ENCODE measurements at regions not wholly inside any gene's neighbourhood (a gene's known extent, or its start where the extent isn't known, plus 50 kb on each side); places are given as distances from the start of the nearest gene placed in this dataset.
A peak's percentile ranks its signal among the peaks of the same experiment; 100 is the strongest.
"Not testable (repeated sequence)": the region's sequence is repeated elsewhere in the genome, so short reads cannot be mapped to it uniquely, and the experiment has no call there.

GRCh38 chr2:175709248-175709647, 292.8 kb downstream of the LNPK start:
- no peak overlapping the region for H3K4me3 Mint-ChIP-seq
- H3K27me3 Mint-ChIP-seq (ENCODE audit: low read depth), result peaks cover 19% of the 10 kb centered on the region
- H3K36me3 Mint-ChIP-seq (ENCODE audit: insufficient read depth), result no peaks in the 10 kb centered on the region
- no peaks in the 10 kb centered on the region for H3K4me1 Mint-ChIP-seq (ENCODE audit: low read depth)
- ATAC-seq, result no peak
- DNase-seq, result no peak
- H3K9me3 Mint-ChIP-seq, result peaks cover 4% of the 10 kb centered on the region

GRCh38 chr2:175707322-175707721, 294.7 kb downstream of the LNPK start:
- H3K4me3 Mint-ChIP-seq, result no peak overlapping the region
- H3K9me3 Mint-ChIP-seq, result no peaks in the 10 kb centered on the region
- H3K36me3 Mint-ChIP-seq (ENCODE audit: insufficient read depth), result no peaks in the 10 kb centered on the region

GRCh38 chr2:175704568-175704967, 297.5 kb downstream of the LNPK start:
- H3K4me3 Mint-ChIP-seq; ATAC-seq; H3K4me1 Mint-ChIP-seq (ENCODE audit: low read depth); H3K9me3 Mint-ChIP-seq; H3K36me3 Mint-ChIP-seq (ENCODE audit: insufficient read depth); DNase-seq: not testable (repeated sequence)
- peaks cover 13% of the 10 kb centered on the region for H3K27me3 Mint-ChIP-seq (ENCODE audit: low read depth)

More at GRCh38 chr2:175707322-175707721, 294.7 kb downstream of the LNPK start:
- H3K27me3 Mint-ChIP-seq (ENCODE audit: low read depth), result peaks cover 19% of the 10 kb centered on the region
- DNase-seq (no peak), ATAC-seq (no peak)
- H3K4me1 Mint-ChIP-seq (ENCODE audit: low read depth), result no peaks in the 10 kb centered on the region

GRCh38 chr2:175698061-175698460, 304.0 kb downstream of the LNPK start:
- Mint-ChIP-seq H3K27me3 (ENCODE audit: low read depth) (peaks cover 25% of the 10 kb centered on the region), H3K36me3 (ENCODE audit: insufficient read depth) (no peaks in the 10 kb centered on the region), H3K4me1 (ENCODE audit: low read depth) (no peaks in the 10 kb centered on the region), H3K9me3 (no peaks in the 10 kb centered on the region), H3K4me3 (no peak overlapping the region)
- DNase-seq (no peak), ATAC-seq (no peak)

GRCh38 chr2:175690113-175690837, 311.8 kb downstream of the LNPK start:
- Mint-ChIP-seq H3K4me1 (ENCODE audit: low read depth) (no peaks in the 10 kb centered on the region), H3K27me3 (ENCODE audit: low read depth) (peaks cover 22% of the 10 kb centered on the region), H3K36me3 (ENCODE audit: insufficient read depth) (no peaks in the 10 kb centered on the region), H3K9me3 (no peaks in the 10 kb centered on the region), H3K4me3 (no peak overlapping the region)
- DNase-seq (no peak), ATAC-seq (peak in 1 of 2 donors; percentile 57)

GRCh38 chr2:175688243-175688642, 313.8 kb downstream of the LNPK start:
- H3K4me1 Mint-ChIP-seq (ENCODE audit: low read depth), result no peaks in the 10 kb centered on the region
- peaks cover 16% of the 10 kb centered on the region for H3K27me3 Mint-ChIP-seq (ENCODE audit: low read depth)
- no peaks in the 10 kb centered on the region for H3K36me3 Mint-ChIP-seq (ENCODE audit: insufficient read depth)
- DNase-seq, result no peak
- no peaks in the 10 kb centered on the region for H3K9me3 Mint-ChIP-seq
- no peak overlapping the region for H3K4me3 Mint-ChIP-seq
- ATAC-seq, result no peak

- no peaks in the 10 kb centered on the region for H3K4me1 Mint-ChIP-seq (ENCODE audit: low read depth)
- H3K4me3 Mint-ChIP-seq, result no peak overlapping the region
- ATAC-seq (no peak), DNase-seq (no peak)
- no peaks in the 10 kb centered on the region for H3K9me3 Mint-ChIP-seq
- H3K36me3 Mint-ChIP-seq (ENCODE audit: insufficient read depth), result no peaks in the 10 kb centered on the region
- peaks cover 16% of the 10 kb centered on the region for H3K27me3 Mint-ChIP-seq (ENCODE audit: low read depth)
These were observed 314.6 kb downstream of the LNPK start for GRCh38 chr2:175687465-175687864.

- no peaks in the 10 kb centered on the region for H3K36me3 Mint-ChIP-seq (ENCODE audit: insufficient read depth)
- no peak for ATAC-seq
- H3K27me3 Mint-ChIP-seq (ENCODE audit: low read depth), result peaks cover 15% of the 10 kb centered on the region
- no peaks in the 10 kb centered on the region for H3K9me3 Mint-ChIP-seq
- H3K4me1 Mint-ChIP-seq (ENCODE audit: low read depth), result no peaks in the 10 kb centered on the region
- DNase-seq, result no peak
- no peak overlapping the region for H3K4me3 Mint-ChIP-seq
These were observed 316.1 kb downstream of the LNPK start for GRCh38 chr2:175686002-175686401.

GRCh38 chr2:175684466-175684865, 317.6 kb downstream of the LNPK start:
- DNase-seq, result no peak
- no peaks in the 10 kb centered on the region for H3K9me3 Mint-ChIP-seq
- no peak overlapping the region for H3K4me3 Mint-ChIP-seq
- H3K4me1 Mint-ChIP-seq (ENCODE audit: low read depth), result no peaks in the 10 kb centered on the region
- H3K36me3 Mint-ChIP-seq (ENCODE audit: insufficient read depth), result no peaks in the 10 kb centered on the region
- peaks cover 15% of the 10 kb centered on the region for H3K27me3 Mint-ChIP-seq (ENCODE audit: low read depth)
- no peak for ATAC-seq

- no peaks in the 10 kb centered on the region for H3K4me1 Mint-ChIP-seq (ENCODE audit: low read depth)
- H3K4me3 Mint-ChIP-seq, result no peak overlapping the region
- H3K36me3 Mint-ChIP-seq (ENCODE audit: insufficient read depth), result no peaks in the 10 kb centered on the region
- H3K9me3 Mint-ChIP-seq, result no peaks in the 10 kb centered on the region
- no peak for ATAC-seq
- H3K27me3 Mint-ChIP-seq (ENCODE audit: low read depth), result peaks cover 2% of the 10 kb centered on the region
- DNase-seq, result no peak
These were observed 322.3 kb downstream of the LNPK start for GRCh38 chr2:175679728-175680127.

- H3K4me3 Mint-ChIP-seq, result no peak overlapping the region
- H3K36me3 Mint-ChIP-seq (ENCODE audit: insufficient read depth), result no peaks in the 10 kb centered on the region
- H3K4me1 Mint-ChIP-seq (ENCODE audit: low read depth), result no peaks in the 10 kb centered on the region
- ATAC-seq (no peak), DNase-seq (no peak)
- H3K9me3 Mint-ChIP-seq, result no peaks in the 10 kb centered on the region
- peaks cover 2% of the 10 kb centered on the region for H3K27me3 Mint-ChIP-seq (ENCODE audit: low read depth)
These were observed 322.8 kb downstream of the LNPK start for GRCh38 chr2:175679231-175679630.

GRCh38 chr2:175677880-175678279, 324.2 kb downstream of the LNPK start:
- ATAC-seq (no peak), DNase-seq (no peak)
- Mint-ChIP-seq H3K27me3 (ENCODE audit: low read depth) (peaks cover 2% of the 10 kb centered on the region), H3K9me3 (no peaks in the 10 kb centered on the region), H3K4me3 (no peak overlapping the region), H3K36me3 (ENCODE audit: insufficient read depth) (no peaks in the 10 kb centered on the region), H3K4me1 (ENCODE audit: low read depth) (no peaks in the 10 kb centered on the region)

GRCh38 chr2:175676813-175677212, 325.3 kb downstream of the LNPK start:
- ATAC-seq, result no peak
- Mint-ChIP-seq H3K4me3 (no peak overlapping the region), H3K4me1 (ENCODE audit: low read depth) (no peaks in the 10 kb centered on the region), H3K36me3 (ENCODE audit: insufficient read depth) (no peaks in the 10 kb centered on the region), H3K9me3 (no peaks in the 10 kb centered on the region), H3K27me3 (ENCODE audit: low read depth) (peaks cover 2% of the 10 kb centered on the region)
- no peak for DNase-seq

GRCh38 chr2:175668804-175669203, 333.3 kb downstream of the LNPK start:
- H3K9me3 Mint-ChIP-seq, result not testable (repeated sequence)

GRCh38 chr2:175662335-175662734, 339.7 kb downstream of the LNPK start:
- Mint-ChIP-seq H3K4me3 (no peak overlapping the region), H3K27me3 (ENCODE audit: low read depth) (peaks cover 10% of the 10 kb centered on the region), H3K4me1 (ENCODE audit: low read depth) (no peaks in the 10 kb centered on the region), H3K36me3 (ENCODE audit: insufficient read depth) (no peaks in the 10 kb centered on the region), H3K9me3 (no peaks in the 10 kb centered on the region)
- DNase-seq (no peak), ATAC-seq (no peak)

More at GRCh38 chr2:175668804-175669203, 333.3 kb downstream of the LNPK start:
- not testable (repeated sequence) for H3K4me3 Mint-ChIP-seq; ATAC-seq; DNase-seq; H3K36me3 Mint-ChIP-seq (ENCODE audit: insufficient read depth); H3K4me1 Mint-ChIP-seq (ENCODE audit: low read depth)
- H3K27me3 Mint-ChIP-seq (ENCODE audit: low read depth), result peaks cover 12% of the 10 kb centered on the region

Measured in activated T-cell treated with anti-CD3 and anti-CD28 coated beads, Interleukin-2, amount 50 U/mL, for 4 hours (primary cell).